K562 (cell line): ENCODE measurements at regions not wholly inside any gene's neighbourhood (a gene's known extent, or its start where the extent isn't known, plus 50 kb on each side); places are given as distances from the start of the nearest gene placed in this dataset.

Experiments used
- ATAC-seq: fragments of 200-7000 bp; cut with Tn5 transposase; 3 replicates; pipeline ENCODE4 v1.9.1; 2020; ENCODE audit warnings: moderate library complexity
- BruUV-seq: library from RNA; stranded (reverse); fragments of 400-500 nt; replicated peaks from 2 replicates; lab custom pipeline; 2021; lab: Mats Ljungman, UMichigan
- CTCF ChIA-PET: fragments of 300-600 bp; formaldehyde crosslinking; extraction: SDS; loops from one replicate; lab custom pipeline; 2021; ENCODE audit warnings: low intra/inter-chr PET ratio; lab: Yijun Ruan, JAX
- POLR2A ChIA-PET: fragments of 300-600, 350-650 bp; sonication (Branson Sonifier 250); formaldehyde crosslinking; extraction: SDS; loops from one replicate; lab custom pipeline; 2021; ENCODE audit warnings: antibody characterized with exemption, inconsistent platforms; lab: Yijun Ruan, JAX
- DNase-seq, 4 experiments: peaks; one replicate each; pipeline versions ENCODE4 v3.0.0 to v3.0.0-alpha.2; 2011 to 2018; ENCODE audit warnings: low spot score in 3 of 4, mixed read lengths in 3 of 4; ENCODE audit errors: extremely low read depth in 1 of 4
- FAIRE-seq: peaks from 2 replicates; lab custom pipeline; 2011; peaks lifted over from hg19 to GRCh38; lab: Jason Lieb, UNC
- H2AFZ ChIP-seq: 2 replicates; pipeline ENCODE4 v1.6.0; 2011; ENCODE audit warnings: low read depth, low read length, control low read depth, inconsistent platforms
- H3K27ac ChIP-seq: fragments of 200-600 bp; 3 replicates; pipeline ENCODE4 v1.8.0; 2011; ENCODE audit warnings: low read depth, mild to moderate bottlenecking, control low read depth, inconsistent platforms, low read length, moderate library complexity, mixed read lengths; ENCODE audit errors: extremely low read depth
- H3K27me3 ChIP-seq, 2 experiments: fragments of 300-600 bp in 1 of 2; 2 replicates in 1 of 2; 3 replicates in 1 of 2; pipeline versions ENCODE4 v1.6.0 to v1.8.0; 2011; ENCODE audit warnings: inconsistent platforms in 2 of 2, low read length in 2 of 2, mild to moderate bottlenecking in 1 of 2, mixed read lengths in 1 of 2, moderate library complexity in 1 of 2; ENCODE audit not compliant: control insufficient read depth in 2 of 2, insufficient read depth in 2 of 2
- H3K36me3 ChIP-seq: fragments of 300-600 bp; 3 replicates; pipeline ENCODE4 v1.8.0; 2011; ENCODE audit warnings: mild to moderate bottlenecking, low read length, inconsistent platforms; ENCODE audit not compliant: control insufficient read depth, insufficient read depth
- H3K4me1 ChIP-seq, 2 experiments: fragments of 200-600 bp in 1 of 2; replicated peaks in 1 of 2; 2 replicates in 1 of 2; 3 replicates in 1 of 2; pipeline versions ENCODE4 v1.5.1 to v1.8.0; 2011; ENCODE audit warnings: inconsistent platforms in 2 of 2, low read length in 2 of 2, mild to moderate bottlenecking in 1 of 2, mixed read lengths in 1 of 2, moderate library complexity in 1 of 2; ENCODE audit not compliant: control insufficient read depth in 2 of 2, insufficient read depth in 2 of 2
- H3K4me2 ChIP-seq: 2 replicates; pipeline ENCODE4 v1.6.1; 2011; ENCODE audit warnings: low read length, control low read depth, inconsistent platforms, mixed read lengths; ENCODE audit not compliant: insufficient read depth
- H3K4me3 ChIP-seq: fragments of 200-600 bp; sonication (generic), shearing (Covaris generic); 2 replicates; pipeline ENCODE4 v1.5.1; 2016; ENCODE audit warnings: control low read depth, inconsistent platforms
- H3K79me2 ChIP-seq: fragments of 200-600 bp; 3 replicates; pipeline ENCODE4 v1.8.0; 2011; ENCODE audit warnings: low read length, inconsistent platforms; ENCODE audit not compliant: control insufficient read depth, insufficient read depth
- H3K9ac ChIP-seq, 2 experiments: 2 replicates each; pipeline versions ENCODE4 v1.6.0 to v1.6.1; 2011; ENCODE audit warnings: low read depth in 2 of 2, low read length in 2 of 2, control low read depth in 1 of 2, inconsistent platforms in 1 of 2, mild to moderate bottlenecking in 1 of 2, mixed read lengths in 1 of 2; ENCODE audit not compliant: insufficient read depth in 1 of 2
- H3K9me1 ChIP-seq: one replicate; pipeline ENCODE4 v1.6.0; 2011; ENCODE audit warnings: inconsistent platforms, mild to moderate bottlenecking, low read length, moderate library complexity; ENCODE audit not compliant: control insufficient read depth, insufficient read depth
- H3K9me3 ChIP-seq: replicated peaks from 2 replicates; pipeline ENCODE4 v1.5.1; 2011; ENCODE audit warnings: low read depth, low read length, inconsistent platforms; ENCODE audit not compliant: control insufficient read depth, insufficient read depth
- H4K20me1 ChIP-seq: replicated peaks from 2 replicates; pipeline ENCODE4 v1.6.1; 2011; ENCODE audit warnings: low read length, inconsistent platforms, mixed read lengths; ENCODE audit not compliant: control insufficient read depth, insufficient read depth
- DIDO1 ChIP-seq: fragments of 450-650 bp; IDR thresholded peaks from 2 replicates; pipeline ENCODE4 v1.6.1; 2016; ENCODE audit warnings: low read depth, missing biosample characterization, missing genetic modification characterization
- MITF ChIP-seq: IDR thresholded peaks from 2 replicates; pipeline ENCODE4 v1.6.1; 2014; ENCODE audit warnings: antibody characterized with exemption
- NUFIP1 ChIP-seq: fragments of 450-650 bp; IDR thresholded peaks from 2 replicates; pipeline ENCODE4 v1.6.1; 2018; ENCODE audit not compliant: partially characterized antibody
- ZNF398 ChIP-seq: fragments of 250-450 bp; sonication (Bioruptor Pico); IDR thresholded peaks from 2 replicates; pipeline ENCODE4 v1.8.0; 2021; ENCODE audit warnings: moderate library complexity, mild to moderate bottlenecking, inconsistent platforms
- WGBS: fragments of 100-300 bp; shearing (Covaris generic); methylation state at CpG from one replicate; pipeline ENCODE4 v1.1.6; 2016; ENCODE audit warnings: low coverage, mixed read lengths; ENCODE audit not compliant: insufficient coverage; ENCODE audit errors: missing lambda C conversion rate; 5-methylcytosine and 5-hydroxymethylcytosine counted together
- in situ Hi-C: fragments of 300-500 bp; cut with MboI; formaldehyde crosslinking; loops from 4 replicates; pipeline ENCODE4 v1.15.0; 2018; ENCODE audit warnings: inconsistent platforms, mixed read lengths
- intact Hi-C: fragments of 100-400 bp; cut with micrococcal nuclease; formaldehyde crosslinking; loops from 2 replicates; pipeline ENCODE4 v1.14.2; 2022

DNA sequence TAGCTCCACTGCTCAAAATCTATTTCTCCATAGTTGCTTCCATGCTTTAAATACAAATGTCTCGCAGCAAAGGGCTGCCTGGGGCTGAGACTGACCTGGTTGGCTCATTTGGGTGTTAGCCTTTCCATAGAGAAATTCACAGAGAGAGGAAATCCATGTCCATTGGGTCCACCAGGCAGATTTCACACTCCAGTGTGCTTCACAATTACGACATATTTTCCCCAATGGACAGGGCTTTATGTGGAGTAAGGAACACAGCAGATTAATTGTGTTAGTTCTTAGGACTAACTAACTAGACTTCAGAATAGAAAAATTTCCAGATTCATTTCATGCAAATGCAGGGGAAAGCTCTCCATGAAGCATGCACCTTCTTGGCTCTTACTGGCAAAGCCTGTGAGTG lies 180.7 kb downstream of the FBXO15 start:
- 0% methylated on average over 1 of the region's 2 CpGs for WGBS
- in situ Hi-C loops, result no loop called here
- ATAC-seq (no peak), FAIRE-seq (no peak), DNase-seq (no peak)
- H3K9me1 ChIP-seq, result no peaks in the 10 kb centered on the region
- H3K27me3 ChIP-seq, result no peaks in the 10 kb centered on the region
- H3K4me2 ChIP-seq, result no peak overlapping the region
- H3K4me3 ChIP-seq, result no peak overlapping the region
- no TSS peak for BruUV-seq
- no peaks in the 10 kb centered on the region for H3K36me3 ChIP-seq
- H3K9ac ChIP-seq, result no peak overlapping the region
- no peak overlapping the region for H3K27ac ChIP-seq
- CTCF ChIA-PET, result no interaction called here
- no peaks in the 10 kb centered on the region for H3K79me2 ChIP-seq
- POLR2A ChIA-PET, result no interaction called here
- H2AFZ ChIP-seq, result no peak overlapping the region
- no peaks in the 10 kb centered on the region for H3K9me3 ChIP-seq
- TF ChIP-seq DIDO1 (tag), result no peak
- no peak for TF ChIP-seq ZNF398 (CRISPR knock-in tag)
- no peak for TF ChIP-seq MITF
- TF ChIP-seq NUFIP1, result no peak
- intact Hi-C loops, result no loop called here
- H4K20me1 ChIP-seq, result no peaks in the 10 kb centered on the region
- H3K4me1 ChIP-seq, result no peaks in the 10 kb centered on the region
